ENCODE measurements at regions not wholly inside any gene's neighbourhood (a gene's known extent, or its start where the extent isn't known, plus 50 kb on each side); places are given as distances from the start of the nearest gene placed in this dataset.
"Not testable (repeated sequence)": the region's sequence is repeated elsewhere in the genome, so short reads cannot be mapped to it uniquely, and the experiment has no call there.

- no peak for DNase-seq (ENCODE audit: low spot score)
Observed at GRCh38 chr7:120190566-120190965, 82.4 kb upstream of the KCND2 start.

- DNase-seq (ENCODE audit: low spot score) = not testable (repeated sequence)
Observed at GRCh38 chr7:120191423-120191822, 81.6 kb upstream of the KCND2 start.

GRCh38 chr7:120201290-120201689 is 71.7 kb upstream of the KCND2 start:
- DNase-seq (ENCODE audit: low spot score) = no peak

- DNase-seq (ENCODE audit: low spot score) = no peak
Observed at GRCh38 chr7:120205101-120205500, 67.9 kb upstream of the KCND2 start.

GRCh38 chr7:120207037-120207436 is 65.9 kb upstream of the KCND2 start:
- DNase-seq (ENCODE audit: low spot score) = no peak

- DNase-seq (ENCODE audit: low spot score) = no peak
Observed at GRCh38 chr7:120215654-120216053, 57.3 kb upstream of the KCND2 start.

- no peak for DNase-seq (ENCODE audit: low spot score)
Observed at GRCh38 chr7:120216947-120217346, 56.0 kb upstream of the KCND2 start.

GRCh38 chr7:120218712-120219111 is 54.3 kb upstream of the KCND2 start:
- DNase-seq (ENCODE audit: low spot score) = no peak

- DNase-seq (ENCODE audit: low spot score) = no peak
Observed at GRCh38 chr7:120221666-120222065, 51.3 kb upstream of the KCND2 start.
